Adrenal gland (tissue), 5 donors: ENCODE measurements at regions not wholly inside any gene's neighbourhood (a gene's known extent, or its start where the extent isn't known, plus 50 kb on each side); places are given as distances from the start of the nearest gene placed in this dataset.

Experiments
- CTCF ChIP-seq, 6 experiments: fragments of 450-650 bp in 4 of 6; fragments of 200-600 bp in 2 of 6; sonication (generic) in 1 of 6; IDR thresholded peaks; 1 replicate in 5 of 6; 2 replicates in 1 of 6; pipeline versions ENCODE4 v1.5.1 to v1.8.0; 2016 to 2021; ENCODE audit warnings: antibody characterized with exemption in 6 of 6, mild to moderate bottlenecking in 2 of 6, moderate library complexity in 1 of 6
- POLR2A ChIP-seq, 2 donors: fragments of 450-650 bp; IDR thresholded peaks; one replicate each; pipeline ENCODE4 v1.6.1; 2017; ENCODE audit warnings: antibody characterized with exemption in 2 of 2, mild to moderate bottlenecking in 2 of 2, moderate library complexity in 1 of 2
- donor health status: DM: no; HTN: no; CAD: no.

GRCh38 chr2:236899950-236900640, 185.6 kb upstream of the COPS8 start:
- TF ChIP-seq CTCF (IDR thresholded peaks at IDR 0.05), result no peak
- no peak for TF ChIP-seq POLR2A (IDR thresholded peaks at IDR 0.05)
